Activated CD4-positive, alpha-beta T cell treated with anti-CD3 and anti-CD28 coated beads for 36 hours (primary cell): ENCODE measurements at regions not wholly inside any gene's neighbourhood (a gene's known extent, or its start where the extent isn't known, plus 50 kb on each side); places are given as distances from the start of the nearest gene placed in this dataset.

Source experiments
- ATAC-seq: fragments of 200-7000 bp; cut with Tn5 transposase; one replicate; pipeline ENCODE4 v1.10.0; 2021; ENCODE audit warnings: mild to moderate bottlenecking, moderate library complexity
- CTCF ChIA-PET: fragments of 350-600 bp; sonication (Branson Sonifier 250); formaldehyde crosslinking; loops from one replicate; lab custom pipeline; 2021; ENCODE audit warnings: antibody characterized with exemption; lab: Charles Lee
- POLR2A ChIA-PET: fragments of 350-600 bp; sonication (Branson Sonifier 250); formaldehyde crosslinking; loops from one replicate; lab custom pipeline; 2021; ENCODE audit warnings: antibody characterized with exemption, inconsistent platforms; lab: Charles Lee
- DNase-seq: peaks from one replicate; pipeline ENCODE4 v3.0.0-alpha.2; 2020
- H3K27ac Mint-ChIP-seq: one replicate; pipeline ENCODE4 v1.8.0; 2021; ENCODE audit warnings: mixed read lengths
- H3K27me3 Mint-ChIP-seq: one replicate; pipeline ENCODE4 v1.8.0; 2021; ENCODE audit warnings: mixed read lengths
- H3K36me3 Mint-ChIP-seq: one replicate; pipeline ENCODE4 v1.8.0; 2021; ENCODE audit warnings: low read depth, mixed read lengths
- H3K4me1 Mint-ChIP-seq: one replicate; pipeline ENCODE4 v1.8.0; 2021; ENCODE audit warnings: mixed read lengths
- H3K4me3 Mint-ChIP-seq: one replicate; pipeline ENCODE4 v1.8.0; 2021; ENCODE audit warnings: mild to moderate bottlenecking, moderate library complexity, mixed read lengths
- H3K9me3 Mint-ChIP-seq: one replicate; pipeline ENCODE4 v1.8.0; 2021; ENCODE audit warnings: low read depth, mixed read lengths
- intact Hi-C, 2 experiments: fragments of 100-400 bp; cut with DNase I in 1 of 2; cut with micrococcal nuclease in 1 of 2; formaldehyde crosslinking; loops; one replicate each; pipeline versions ENCODE4 v1.14.2 to v1.15.1; 2022 to 2024; cut with DNase I, micrococcal nuclease

DNA sequence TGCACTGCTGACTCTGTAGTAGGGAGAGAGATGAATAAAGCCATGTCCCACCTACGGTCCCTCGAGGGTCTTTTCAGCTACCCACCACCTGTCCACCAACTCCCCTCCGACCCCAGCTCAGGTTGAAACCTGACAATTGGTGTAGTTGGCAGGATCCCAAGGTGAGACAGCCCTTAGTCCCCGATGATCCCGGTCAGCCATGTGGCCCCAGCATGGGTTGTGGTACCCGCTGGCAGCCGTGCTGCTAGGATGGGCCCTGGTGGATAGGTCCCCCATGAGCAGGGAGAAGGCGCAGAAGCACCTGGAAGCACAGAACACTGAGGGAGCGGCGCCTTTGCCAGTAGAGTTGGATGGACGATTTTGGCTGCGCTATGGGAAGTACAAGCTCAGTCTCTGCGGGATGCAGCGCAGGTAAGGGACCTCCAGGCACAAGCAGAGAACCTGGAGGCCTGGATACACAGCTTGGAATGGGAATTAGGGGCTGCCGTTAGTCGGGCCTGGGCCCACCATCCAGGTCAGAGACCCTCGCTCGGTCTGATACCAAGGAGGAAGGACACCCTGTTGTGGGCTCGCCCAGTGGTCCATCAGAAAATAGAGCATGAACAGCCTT is 694.6 kb upstream of the AGA start:
- Mint-ChIP-seq H3K9me3 (peaks cover 5% of the 10 kb centered on the region), H3K27me3 (no peaks in the 10 kb centered on the region), H3K36me3 (no peaks in the 10 kb centered on the region), H3K4me3 (no peak overlapping the region), H3K4me1 (no peaks in the 10 kb centered on the region), H3K27ac (no peak overlapping the region)
- CTCF ChIA-PET, result no interaction called here
- intact Hi-C loops, result no loop called here
- no peak for ATAC-seq
- POLR2A ChIA-PET, result no interaction called here
- no peak for DNase-seq

DNA sequence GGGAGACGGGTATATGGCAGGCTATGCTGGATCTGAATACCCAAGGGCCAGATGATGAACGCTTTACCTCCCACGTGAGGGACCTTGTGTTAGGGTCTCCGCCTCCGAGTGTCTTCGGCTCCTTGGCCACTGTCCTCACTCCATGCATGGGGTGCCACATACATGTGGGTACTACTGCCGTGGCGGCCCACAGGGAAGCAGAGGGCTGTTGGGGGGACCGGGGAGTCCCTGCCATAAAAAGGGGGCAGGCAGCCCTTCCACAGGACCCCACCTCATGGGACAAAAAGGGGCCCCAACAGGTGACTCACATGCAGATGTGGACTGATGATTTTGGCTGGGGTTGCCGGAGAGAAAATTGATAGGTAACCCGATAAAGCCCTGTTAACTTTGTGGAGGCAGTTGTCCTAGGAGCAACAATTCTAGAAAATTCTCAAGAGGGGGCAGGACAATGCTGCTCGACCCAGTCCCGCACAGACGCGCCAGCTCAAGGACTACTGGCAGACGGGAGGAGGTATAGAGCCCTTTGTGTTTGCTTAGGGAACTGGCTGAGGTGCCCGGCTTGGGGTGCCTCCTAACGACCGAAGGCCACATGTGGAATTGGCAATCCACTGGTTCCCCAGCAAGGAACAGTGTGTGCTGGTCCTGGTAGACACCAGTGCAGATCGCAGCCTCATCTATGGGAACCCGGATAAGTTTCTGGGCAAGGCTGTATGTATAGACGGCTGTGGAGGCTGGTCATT is 695.7 kb upstream of the AGA start:
- no peaks in the 10 kb centered on the region for H3K36me3 Mint-ChIP-seq
- ATAC-seq (no peak), DNase-seq (no peak)
- H3K27ac Mint-ChIP-seq, result no peak overlapping the region
- intact Hi-C loops, result no loop called here
- no peak overlapping the region for H3K4me3 Mint-ChIP-seq
- H3K9me3 Mint-ChIP-seq, result peaks cover 6% of the 10 kb centered on the region
- ChIA-PET CTCF (no interaction called here), POLR2A (no interaction called here)
- no peaks in the 10 kb centered on the region for H3K4me1 Mint-ChIP-seq
- no peaks in the 10 kb centered on the region for H3K27me3 Mint-ChIP-seq

DNA sequence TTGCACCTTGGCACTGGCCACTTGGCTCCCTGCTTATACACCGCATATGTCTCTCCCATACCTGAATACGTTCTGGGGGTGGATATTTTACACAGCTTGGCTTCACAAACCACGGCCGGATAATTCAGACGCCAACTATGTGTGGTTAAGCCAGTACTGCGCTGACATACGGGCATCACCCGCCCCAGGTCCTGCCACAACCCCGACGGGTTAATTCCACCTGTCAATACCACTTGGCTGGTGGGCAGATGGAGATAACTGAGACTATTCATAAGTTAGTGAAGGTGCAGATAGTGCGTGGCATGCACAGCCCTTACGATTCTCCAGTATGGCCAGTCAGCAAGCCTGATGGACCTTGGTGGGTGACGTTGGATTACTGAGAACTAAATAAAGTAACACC is 696.3 kb upstream of the AGA start:
- Mint-ChIP-seq H3K4me3 (no peak overlapping the region), H3K9me3 (peaks cover 8% of the 10 kb centered on the region), H3K4me1 (no peaks in the 10 kb centered on the region), H3K27ac (no peak overlapping the region), H3K36me3 (no peaks in the 10 kb centered on the region), H3K27me3 (no peaks in the 10 kb centered on the region)
- ChIA-PET POLR2A (no interaction called here), CTCF (no interaction called here)
- ATAC-seq (no peak), DNase-seq (no peak)
- intact Hi-C loops, result no loop called here

DNA sequence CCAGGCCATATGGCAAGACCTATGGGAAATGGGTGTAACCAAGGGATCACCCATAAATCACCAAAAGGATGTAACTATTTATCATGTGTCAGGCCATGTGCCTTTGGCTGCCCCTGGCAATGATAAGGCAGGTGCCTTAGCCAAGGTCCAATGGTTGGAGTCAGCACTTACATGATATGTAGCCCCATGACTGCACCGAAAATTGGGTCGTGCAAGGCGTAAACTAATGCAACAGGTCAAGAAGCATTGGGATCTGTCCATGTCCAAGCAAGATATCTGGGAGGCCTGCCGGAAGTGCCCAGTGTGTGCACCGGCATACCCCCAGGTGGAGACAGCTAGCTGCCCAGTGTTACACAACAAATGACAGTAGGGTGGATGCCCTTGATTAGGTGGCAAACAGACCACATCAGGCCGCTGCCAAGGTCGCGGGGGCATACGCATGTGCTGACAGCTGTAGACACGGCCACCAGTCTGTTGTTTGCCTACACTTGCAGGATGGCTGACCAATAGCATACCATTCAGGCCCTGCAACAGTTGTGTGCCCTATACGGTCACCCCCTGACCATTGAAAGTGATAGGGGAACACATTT is 698.2 kb upstream of the AGA start:
- peaks cover 8% of the 10 kb centered on the region for H3K9me3 Mint-ChIP-seq
- POLR2A ChIA-PET, result no interaction called here

DNA sequence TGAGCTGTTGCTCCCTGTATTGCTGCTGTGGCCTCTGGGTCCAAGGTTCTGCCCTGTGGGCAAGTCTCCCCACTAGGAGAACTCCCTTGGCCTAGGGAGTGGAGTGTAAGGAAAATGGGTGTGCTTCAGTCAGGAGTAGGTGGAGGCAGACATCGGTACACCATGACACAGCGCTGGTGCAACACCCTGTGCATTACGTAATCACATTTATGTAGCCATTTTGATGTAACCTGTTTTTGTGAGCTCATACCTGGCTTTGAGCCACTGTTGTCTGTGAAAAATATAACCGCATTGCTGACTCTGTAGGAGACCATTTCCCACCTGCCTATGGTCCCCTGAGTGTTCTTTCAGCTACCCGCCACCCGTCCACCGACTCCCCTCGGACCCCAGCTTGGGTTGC is 700.5 kb upstream of the AGA start:
- CTCF ChIA-PET, result no interaction called here
- ATAC-seq (no peak), DNase-seq (no peak)
- H3K27me3 Mint-ChIP-seq, result no peaks in the 10 kb centered on the region
- POLR2A ChIA-PET, result no interaction called here
- H3K4me1 Mint-ChIP-seq, result no peaks in the 10 kb centered on the region
- no peak overlapping the region for H3K27ac Mint-ChIP-seq
- H3K4me3 Mint-ChIP-seq, result no peak overlapping the region
- intact Hi-C loops, result no loop called here
- H3K9me3 Mint-ChIP-seq, result peaks cover 8% of the 10 kb centered on the region
- H3K36me3 Mint-ChIP-seq, result no peaks in the 10 kb centered on the region

More for the DNA sequence above, 698.2 kb upstream of the AGA start:
- Mint-ChIP-seq H3K4me3 (no peak overlapping the region), H3K36me3 (no peaks in the 10 kb centered on the region), H3K27me3 (no peaks in the 10 kb centered on the region), H3K4me1 (no peaks in the 10 kb centered on the region), H3K27ac (no peak overlapping the region)
- intact Hi-C loops, result no loop called here
- DNase-seq (no peak), ATAC-seq (no peak)
- CTCF ChIA-PET, result interaction anchor here (0.7 kb wide), 1 partner anchor 424 kb away, joined by 3 read pairs; no protein-coding TSS in a partner anchor

DNA sequence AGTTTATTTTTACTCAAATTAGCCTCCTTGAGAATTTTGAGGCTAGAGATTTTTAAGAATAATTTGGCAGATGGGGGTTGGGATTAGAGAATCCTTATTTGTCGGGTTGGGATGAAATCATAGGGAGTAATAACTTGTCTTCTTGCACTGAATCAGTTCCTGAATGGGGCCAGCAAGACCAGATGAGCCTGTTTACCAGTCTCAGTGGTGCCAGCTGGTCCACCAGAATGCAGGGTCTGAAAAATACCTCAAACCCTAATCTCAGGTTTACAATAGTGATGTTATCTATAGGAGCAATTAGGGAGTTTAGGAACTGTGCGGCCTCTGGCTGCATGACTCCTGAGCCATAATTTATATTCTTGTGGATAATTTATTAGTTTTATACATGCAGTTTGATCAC is 705.9 kb upstream of the AGA start:
- intact Hi-C loops, result no loop called here
- Mint-ChIP-seq H3K27me3 (no peaks in the 10 kb centered on the region), H3K9me3 (peaks cover 4% of the 10 kb centered on the region), H3K27ac (no peak overlapping the region), H3K4me1 (no peaks in the 10 kb centered on the region), H3K4me3 (no peak overlapping the region), H3K36me3 (no peaks in the 10 kb centered on the region)
- ATAC-seq (no peak), DNase-seq (no peak)
- ChIA-PET POLR2A (no interaction called here), CTCF (no interaction called here)

DNA sequence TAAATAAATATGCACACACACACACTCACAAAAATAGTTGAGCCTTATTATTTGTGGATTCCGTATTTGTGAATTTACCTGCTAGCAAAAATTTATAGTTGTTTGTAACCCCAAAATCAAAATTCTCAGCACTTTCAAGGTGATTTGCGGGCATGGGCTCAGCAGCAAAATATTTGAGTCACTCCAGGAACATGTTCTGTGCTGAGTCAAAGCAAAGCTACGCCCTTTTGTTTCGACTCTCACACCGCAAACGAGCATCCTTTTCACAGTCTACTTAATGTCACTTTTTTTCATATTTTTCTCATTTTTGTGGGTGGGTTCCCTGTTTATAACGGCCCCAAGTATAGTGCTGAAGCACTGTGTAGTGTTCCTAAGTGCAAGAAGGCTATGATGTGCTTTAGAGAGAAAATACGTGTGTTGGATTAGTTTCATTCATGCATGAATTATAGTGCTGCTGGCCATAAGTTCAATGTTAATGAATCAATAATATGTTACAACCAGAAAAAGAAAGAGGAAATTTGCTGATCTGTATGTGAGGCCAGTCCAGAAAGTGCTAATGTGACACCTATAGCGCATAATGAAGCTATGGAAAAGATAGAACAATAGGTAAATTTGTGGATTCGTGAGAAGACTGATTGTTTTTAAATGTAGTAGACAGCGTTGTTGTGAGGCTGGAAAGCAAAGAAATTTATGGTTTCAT is 723.2 kb upstream of the AGA start:
- Mint-ChIP-seq H3K4me3 (no peak overlapping the region), H3K27ac (no peak overlapping the region), H3K9me3 (peaks cover 9% of the 10 kb centered on the region), H3K4me1 (no peaks in the 10 kb centered on the region), H3K27me3 (no peaks in the 10 kb centered on the region), H3K36me3 (no peaks in the 10 kb centered on the region)
- ChIA-PET CTCF (no interaction called here), POLR2A (no interaction called here)
- DNase-seq, result no peak
- intact Hi-C loops, result no loop called here
- no peak for ATAC-seq

DNA sequence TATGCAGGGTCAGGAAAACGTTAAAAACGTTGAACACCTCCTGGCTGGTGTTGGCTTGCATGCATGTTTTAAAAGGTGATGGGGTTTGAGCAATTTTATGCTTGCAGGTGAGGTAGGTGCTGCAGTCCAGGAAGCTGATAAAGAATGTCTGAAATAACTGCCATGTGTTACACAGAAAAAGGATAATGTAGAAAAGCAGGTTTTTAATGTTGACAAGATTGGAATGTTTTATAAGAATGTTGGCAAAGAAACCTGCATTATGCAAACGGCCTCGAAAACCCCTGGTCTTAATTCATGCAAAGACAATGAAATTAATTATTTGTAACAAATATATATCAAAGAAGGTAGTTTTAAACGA is 723.7 kb upstream of the AGA start:
- Mint-ChIP-seq H3K4me3 (no peak overlapping the region), H3K4me1 (no peaks in the 10 kb centered on the region), H3K27ac (no peak overlapping the region), H3K9me3 (peaks cover 7% of the 10 kb centered on the region), H3K27me3 (no peaks in the 10 kb centered on the region), H3K36me3 (no peaks in the 10 kb centered on the region)
- ChIA-PET POLR2A (no interaction called here), CTCF (no interaction called here)
- DNase-seq (no peak), ATAC-seq (no peak)
- intact Hi-C loops, result no loop called here

DNA sequence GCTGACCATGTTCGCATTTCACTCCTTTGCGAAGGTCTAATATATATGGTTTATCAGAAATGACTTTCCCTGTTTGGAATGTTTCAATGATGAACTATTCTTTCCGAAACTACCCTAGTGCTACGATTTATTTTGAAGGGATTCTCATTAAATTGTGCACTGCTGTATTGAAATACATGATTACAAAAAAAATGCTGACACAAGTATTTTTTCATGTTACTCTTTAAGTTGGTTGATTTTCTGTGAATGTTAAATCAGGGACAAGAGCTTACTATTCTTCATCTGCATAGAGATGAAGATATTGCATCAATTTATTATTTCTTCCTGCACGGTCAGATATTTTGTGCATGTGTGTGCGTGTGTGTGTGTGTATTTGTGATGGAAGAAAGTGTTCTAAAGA is 731.5 kb upstream of the AGA start:
- Mint-ChIP-seq H3K36me3 (no peaks in the 10 kb centered on the region), H3K4me1 (no peaks in the 10 kb centered on the region), H3K27ac (no peak overlapping the region), H3K27me3 (no peaks in the 10 kb centered on the region), H3K9me3 (no peaks in the 10 kb centered on the region), H3K4me3 (no peak overlapping the region)
- no peak for DNase-seq
- intact Hi-C loops, result no loop called here
- no peak for ATAC-seq
- POLR2A ChIA-PET, result no interaction called here
- CTCF ChIA-PET, result no interaction called here

DNA sequence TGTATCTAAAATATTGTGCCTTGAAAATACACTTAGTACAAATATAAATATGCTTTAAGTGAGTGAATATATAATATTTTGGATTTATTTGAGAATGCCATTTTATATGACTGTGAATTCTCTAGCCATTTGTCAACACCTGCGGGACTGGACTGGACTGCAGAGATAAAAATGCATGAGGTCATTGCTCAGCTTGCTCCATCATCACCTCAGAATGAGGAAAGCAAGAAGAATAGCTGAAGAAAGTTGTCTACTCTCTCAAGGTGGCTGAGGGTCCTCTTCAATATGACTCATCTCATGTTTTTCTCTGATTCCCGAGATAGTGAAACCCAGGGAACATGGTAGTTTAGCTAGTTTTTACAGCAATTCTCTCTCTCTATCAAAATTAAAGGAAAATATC is 732.5 kb upstream of the AGA start:
- ChIA-PET POLR2A (no interaction called here), CTCF (no interaction called here)
- intact Hi-C loops, result no loop called here
- Mint-ChIP-seq H3K9me3 (no peaks in the 10 kb centered on the region), H3K27me3 (no peaks in the 10 kb centered on the region), H3K4me1 (no peaks in the 10 kb centered on the region), H3K4me3 (no peak overlapping the region), H3K36me3 (no peaks in the 10 kb centered on the region), H3K27ac (no peak overlapping the region)
- ATAC-seq (no peak), DNase-seq (no peak)

DNA sequence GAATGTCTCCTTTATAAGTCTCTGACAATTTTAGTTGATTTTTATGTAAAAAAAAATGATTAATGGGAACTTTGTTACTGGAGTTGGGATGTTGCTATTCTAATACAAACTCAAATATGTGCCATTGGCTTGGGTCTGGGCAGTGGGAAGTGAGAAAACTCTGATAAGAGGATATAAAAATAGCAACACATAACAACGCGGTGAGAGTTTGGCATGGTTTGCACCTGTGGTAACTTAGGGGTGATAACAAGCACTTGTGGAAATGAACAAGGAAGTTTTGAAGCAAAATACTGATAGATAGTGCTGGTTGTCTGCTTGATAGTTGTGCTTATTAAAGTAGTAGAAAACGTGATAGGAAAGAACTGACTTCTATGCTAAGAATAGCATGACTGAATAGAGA is 743.3 kb upstream of the AGA start:
- intact Hi-C loops, result no loop called here
- DNase-seq, result no peak
- CTCF ChIA-PET, result no interaction called here
- Mint-ChIP-seq H3K9me3 (peaks cover 11% of the 10 kb centered on the region), H3K27ac (no peak overlapping the region), H3K4me3 (no peak overlapping the region), H3K27me3 (no peaks in the 10 kb centered on the region), H3K36me3 (no peaks in the 10 kb centered on the region), H3K4me1 (no peaks in the 10 kb centered on the region)
- POLR2A ChIA-PET, result no interaction called here
- ATAC-seq, result no peak

DNA sequence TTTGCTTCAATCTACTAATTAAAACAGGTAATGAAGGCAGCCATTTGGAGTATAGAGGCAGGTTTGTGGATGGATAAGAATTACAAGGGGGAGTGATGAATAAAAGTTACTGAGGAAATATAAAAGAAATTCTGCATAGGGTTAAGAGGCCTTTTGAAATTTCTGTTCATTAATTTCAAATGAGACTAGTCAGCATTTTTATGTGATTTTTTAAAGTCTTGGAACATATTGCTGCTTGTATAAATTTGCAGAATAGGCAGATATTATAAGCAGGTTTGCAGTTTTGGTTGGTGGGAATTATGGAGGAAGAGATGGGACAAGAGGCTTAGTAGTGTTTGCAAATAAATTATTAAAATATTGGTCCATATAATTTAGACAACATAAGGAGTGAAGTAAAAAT is 750.4 kb upstream of the AGA start:
- no peaks in the 10 kb centered on the region for H3K27me3 Mint-ChIP-seq
- CTCF ChIA-PET, result no interaction called here
- DNase-seq (no peak), ATAC-seq (no peak)
- H3K4me1 Mint-ChIP-seq, result no peaks in the 10 kb centered on the region
- H3K4me3 Mint-ChIP-seq, result no peak overlapping the region
- POLR2A ChIA-PET, result no interaction called here
- peaks cover 15% of the 10 kb centered on the region for H3K9me3 Mint-ChIP-seq
- no peak overlapping the region for H3K27ac Mint-ChIP-seq
- no peaks in the 10 kb centered on the region for H3K36me3 Mint-ChIP-seq
- intact Hi-C loops, result no loop called here
